ENCODE measurements at regions not wholly inside any gene's neighbourhood (a gene's known extent, or its start where the extent isn't known, plus 50 kb on each side); places are given as distances from the start of the nearest gene placed in this dataset.

- no peak for TF ChIP-seq CTCF (IDR thresholded peaks at IDR 0.05)
- no peak for TF ChIP-seq POLR2A (IDR thresholded peaks at IDR 0.05)
Measured at GRCh38 chrY:7382988-7383387, 471.4 kb upstream of the AMELY start.
